ENCODE measurements at regions not wholly inside any gene's neighbourhood (a gene's known extent, or its start where the extent isn't known, plus 50 kb on each side); places are given as distances from the start of the nearest gene placed in this dataset.
"Not testable (repeated sequence)": the region's sequence is repeated elsewhere in the genome, so short reads cannot be mapped to it uniquely, and the experiment has no call there.

DNA sequence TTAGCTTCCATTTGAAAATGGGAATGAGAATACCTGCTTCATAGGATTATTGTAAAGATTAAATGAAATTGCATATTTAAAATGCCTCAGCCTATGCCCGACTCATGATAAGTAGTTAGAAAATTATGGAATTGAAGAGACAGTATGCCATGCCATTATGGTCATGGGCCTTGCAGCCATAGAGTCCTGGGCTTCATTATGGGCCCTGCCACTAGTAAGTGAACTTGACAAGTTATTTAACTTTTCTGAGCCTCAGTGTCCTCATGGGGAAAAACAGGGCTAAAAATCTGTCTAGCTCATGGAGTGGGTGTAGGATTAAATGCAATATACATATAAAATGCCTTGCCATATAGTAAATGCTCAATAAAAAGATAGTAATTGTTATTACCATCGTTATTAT is 133.2 kb downstream of the NPIPB5 start:
- TF ChIP-seq, protein P1, sequence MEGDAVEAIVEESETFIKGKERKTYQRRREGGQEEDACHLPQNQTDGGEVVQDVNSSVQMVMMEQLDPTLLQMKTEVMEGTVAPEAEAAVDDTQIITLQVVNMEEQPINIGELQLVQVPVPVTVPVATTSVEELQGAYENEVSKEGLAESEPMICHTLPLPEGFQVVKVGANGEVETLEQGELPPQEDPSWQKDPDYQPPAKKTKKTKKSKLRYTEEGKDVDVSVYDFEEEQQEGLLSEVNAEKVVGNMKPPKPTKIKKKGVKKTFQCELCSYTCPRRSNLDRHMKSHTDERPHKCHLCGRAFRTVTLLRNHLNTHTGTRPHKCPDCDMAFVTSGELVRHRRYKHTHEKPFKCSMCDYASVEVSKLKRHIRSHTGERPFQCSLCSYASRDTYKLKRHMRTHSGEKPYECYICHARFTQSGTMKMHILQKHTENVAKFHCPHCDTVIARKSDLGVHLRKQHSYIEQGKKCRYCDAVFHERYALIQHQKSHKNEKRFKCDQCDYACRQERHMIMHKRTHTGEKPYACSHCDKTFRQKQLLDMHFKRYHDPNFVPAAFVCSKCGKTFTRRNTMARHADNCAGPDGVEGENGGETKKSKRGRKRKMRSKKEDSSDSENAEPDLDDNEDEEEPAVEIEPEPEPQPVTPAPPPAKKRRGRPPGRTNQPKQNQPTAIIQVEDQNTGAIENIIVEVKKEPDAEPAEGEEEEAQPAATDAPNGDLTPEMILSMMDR (IDR thresholded peaks at IDR 0.05; ENCODE audit: low read depth, low read length), result no peak
- no peak for DNase-seq (ENCODE audit: extremely low read depth, low read depth)

DNA sequence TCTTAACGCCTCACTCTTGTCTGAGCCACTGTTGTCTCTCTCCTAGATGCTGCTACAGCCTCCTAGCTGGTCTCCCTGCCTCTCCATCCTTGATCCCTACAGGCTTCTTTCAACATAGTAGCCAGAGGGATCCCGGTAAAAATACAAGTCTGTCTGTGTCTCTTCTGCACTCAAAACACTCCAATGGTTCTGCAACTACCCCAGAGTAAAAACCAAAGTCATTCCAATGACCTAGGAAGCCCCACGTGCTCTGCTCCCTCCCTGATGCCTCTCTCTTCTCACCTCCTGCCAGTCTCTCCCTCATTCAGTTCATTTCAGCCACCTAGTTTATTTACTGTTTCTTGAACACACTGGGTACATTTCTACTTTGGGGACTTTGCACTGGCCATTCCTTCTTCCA is 135.2 kb downstream of the NPIPB5 start:
- no peak for DNase-seq (ENCODE audit: extremely low read depth, low read depth)
- TF ChIP-seq, protein P1 (IDR thresholded peaks at IDR 0.05; ENCODE audit: low read depth, low read length), result no peak

DNA sequence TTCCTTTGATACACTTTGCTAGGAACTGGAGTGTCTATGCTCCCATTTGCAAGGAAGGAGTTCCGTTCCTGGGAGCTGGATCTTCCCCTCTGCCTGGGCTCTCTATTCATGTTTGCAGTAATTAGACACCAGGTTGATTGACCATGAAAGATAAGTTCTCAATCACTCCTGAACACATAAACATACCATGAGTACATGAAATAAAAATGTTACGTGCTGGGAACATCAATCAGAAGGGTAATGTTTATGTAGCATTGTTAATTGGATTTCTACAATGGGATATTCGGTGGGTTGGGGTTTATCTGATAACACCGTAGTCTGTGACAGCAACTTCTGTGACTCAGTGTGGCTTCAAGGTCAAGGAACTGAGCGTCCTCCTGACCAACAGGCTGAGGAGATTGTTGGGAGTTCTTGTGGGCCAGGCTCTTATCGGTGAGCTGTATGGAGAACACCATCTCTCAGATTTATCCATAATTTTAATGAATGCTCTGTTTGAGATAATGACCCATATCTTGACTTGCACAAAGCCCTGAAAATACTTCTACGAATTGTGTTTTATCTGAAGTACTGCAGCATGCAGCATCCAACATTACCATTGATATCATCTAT is 136.4 kb downstream of the NPIPB5 start:
- TF ChIP-seq, protein P1 (IDR thresholded peaks at IDR 0.05; ENCODE audit: low read depth, low read length), result no peak
- no peak for DNase-seq (ENCODE audit: extremely low read depth, low read depth)

DNA sequence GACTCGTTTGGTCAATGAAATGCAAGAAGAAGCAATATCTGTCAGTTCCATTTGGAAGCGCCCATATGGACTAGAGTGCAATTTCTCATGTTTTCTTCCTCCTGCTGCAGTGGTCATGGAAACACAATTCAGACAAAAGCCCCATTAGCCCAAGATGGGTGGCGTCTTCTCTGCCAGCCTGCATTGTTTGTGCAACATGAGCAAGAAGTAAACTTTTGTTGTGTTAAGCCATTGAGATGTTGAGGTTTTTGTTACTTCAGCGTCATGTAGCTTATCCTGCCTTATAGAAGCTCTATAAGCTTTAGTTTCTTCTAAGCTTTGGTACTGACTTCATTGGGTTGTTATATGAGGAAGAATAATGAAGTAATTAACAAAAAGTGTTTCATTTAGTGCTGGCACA is 137.4 kb downstream of the NPIPB5 start:
- no peak for DNase-seq (ENCODE audit: extremely low read depth, low read depth)
- TF ChIP-seq, protein P1 (IDR thresholded peaks at IDR 0.05; ENCODE audit: low read depth, low read length), result no peak

DNA sequence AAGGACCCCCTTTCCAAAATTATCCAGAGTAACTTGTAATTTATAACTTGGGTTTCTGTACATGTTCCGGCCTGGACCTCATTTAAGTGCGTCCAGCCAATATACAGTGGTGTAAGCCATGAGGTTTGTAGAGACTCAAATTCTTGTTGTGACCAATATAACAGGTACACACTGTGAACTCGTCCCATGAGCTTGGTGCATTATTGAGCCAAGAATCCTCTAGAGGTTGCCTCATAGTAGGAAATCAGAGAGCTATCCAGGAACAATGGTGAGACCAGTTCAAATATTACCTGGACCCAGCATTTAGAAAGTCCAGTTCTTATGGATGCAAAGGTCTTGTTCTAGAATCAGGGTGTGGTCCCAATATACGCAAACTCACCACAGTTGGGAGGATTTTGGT is 138.2 kb downstream of the NPIPB5 start:
- TF ChIP-seq, protein P1 (IDR thresholded peaks at IDR 0.05; ENCODE audit: low read depth, low read length), result no peak
- no peak for DNase-seq (ENCODE audit: extremely low read depth, low read depth)

DNA sequence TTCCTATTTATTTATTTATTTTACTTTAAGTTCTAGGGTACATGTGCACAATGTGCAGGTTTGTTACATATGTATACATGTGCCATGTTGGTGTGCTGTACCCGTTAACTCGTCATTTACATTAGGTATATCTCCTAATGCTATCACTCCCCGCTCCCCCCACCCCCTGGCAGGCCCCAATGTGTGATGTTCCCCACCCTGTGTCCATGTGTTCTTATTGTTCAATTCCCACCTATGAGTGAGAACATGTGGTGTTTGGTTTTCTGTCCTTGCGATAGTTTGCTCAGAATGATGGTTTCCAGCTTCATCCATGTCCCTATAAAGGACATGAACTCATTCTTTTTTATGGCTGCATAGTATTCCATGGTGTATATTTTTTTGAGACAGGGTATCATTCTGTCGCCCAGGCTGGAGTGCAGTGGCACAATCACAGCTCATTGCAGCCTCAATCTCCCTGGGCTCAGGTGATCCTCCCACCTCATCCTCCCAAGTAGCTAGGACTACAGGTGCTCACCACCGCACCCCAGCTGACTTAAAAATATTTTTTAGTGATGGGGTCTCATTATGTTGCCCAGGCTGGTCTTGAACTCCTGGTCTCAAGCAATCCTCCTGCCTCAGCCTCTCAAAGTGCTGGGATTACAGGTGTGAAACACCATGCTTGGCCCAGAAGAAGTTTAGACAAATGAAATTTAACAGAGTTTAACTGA is 140.6 kb downstream of the NPIPB5 start:
- not testable (repeated sequence) for DNase-seq (ENCODE audit: extremely low read depth, low read depth)

DNA sequence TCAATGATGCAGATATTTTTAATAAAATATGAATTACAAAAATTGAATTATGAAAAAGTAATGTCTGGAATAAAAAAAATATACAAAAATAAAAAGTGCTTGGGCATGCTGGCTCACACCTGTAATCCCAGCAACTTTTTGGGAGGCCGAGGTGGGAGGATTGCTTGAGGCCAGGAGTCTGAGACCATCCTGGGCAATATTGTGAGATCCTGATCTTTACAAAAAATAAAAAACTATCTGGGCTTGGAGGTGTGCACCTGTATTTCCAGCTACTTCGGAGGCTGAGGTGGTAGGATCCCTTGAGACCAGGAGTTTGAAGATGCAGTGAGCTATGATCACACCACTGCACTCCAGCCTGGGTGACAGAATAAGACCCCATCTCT is 141.8 kb downstream of the NPIPB5 start:
- no peak for DNase-seq (ENCODE audit: extremely low read depth, low read depth)

More for the DNA sequence above, 141.8 kb downstream of the NPIPB5 start:
- TF ChIP-seq, protein P1 (IDR thresholded peaks at IDR 0.05; ENCODE audit: low read depth, low read length), result no peak

Measured in AG09319 (cell line).